ENCODE measurements at regions not wholly inside any gene's neighbourhood (a gene's known extent, or its start where the extent isn't known, plus 50 kb on each side); places are given as distances from the start of the nearest gene placed in this dataset.

- no peak for TF ChIP-seq CTCF (IDR thresholded peaks at IDR 0.05; ENCODE audit: low read length)
- no peak for TF ChIP-seq EZH2 (optimal IDR thresholded peaks at IDR 0.05; ENCODE audit: low read depth, low read length)
- no peak for TF ChIP-seq EZH2phosphoT487 (IDR thresholded peaks at IDR 0.05; ENCODE audit: low read length)
Observed at GRCh38 chr16:52956044-52956443, 96.7 kb downstream of the CHD9NB start.
